H9 (cell line): ENCODE measurements at regions not wholly inside any gene's neighbourhood (a gene's known extent, or its start where the extent isn't known, plus 50 kb on each side); places are given as distances from the start of the nearest gene placed in this dataset.

ENCODE experiments used
- DNase-seq: peaks from one replicate; pipeline ENCODE4 v3.0.0-alpha.2; 2017
- H2AFZ ChIP-seq: one replicate; pipeline ENCODE4 v1.6.1; 2013; ENCODE audit warnings: mild to moderate bottlenecking, low read length, control low read depth, moderate library complexity
- H2AK5ac ChIP-seq: 2 replicates; pipeline ENCODE4 v1.6.1; 2013; ENCODE audit warnings: low read length, control low read depth, mixed read lengths; ENCODE audit not compliant: insufficient read length
- H2BK120ac ChIP-seq: one replicate; pipeline ENCODE4 v1.6.1; 2013; ENCODE audit warnings: low read depth, mild to moderate bottlenecking, low read length, control low read depth, inconsistent platforms; ENCODE audit not compliant: poor library complexity, severe bottlenecking
- H2BK12ac ChIP-seq: 2 replicates; pipeline ENCODE4 v1.6.1; 2013; ENCODE audit warnings: low read length, control low read depth, mixed read lengths, low read depth; ENCODE audit not compliant: insufficient read length
- H2BK15ac ChIP-seq: 2 replicates; pipeline ENCODE4 v1.6.1; 2013; ENCODE audit warnings: low read depth, low read length, control low read depth
- H2BK20ac ChIP-seq: one replicate; pipeline ENCODE4 v1.6.1; 2013; ENCODE audit warnings: low read depth, mild to moderate bottlenecking, low read length, control low read depth, inconsistent platforms; ENCODE audit not compliant: poor library complexity, severe bottlenecking
- H2BK5ac ChIP-seq: 2 replicates; pipeline ENCODE4 v1.6.1; 2013; ENCODE audit warnings: low read length, control low read depth, mixed read lengths; ENCODE audit not compliant: insufficient read length
- H3K14ac ChIP-seq: 2 replicates; pipeline ENCODE4 v1.6.1; 2013; ENCODE audit warnings: low read length, control low read depth; ENCODE audit not compliant: insufficient read depth
- H3K18ac ChIP-seq: 2 replicates; pipeline ENCODE4 v1.6.1; 2013; ENCODE audit warnings: low read depth, mild to moderate bottlenecking, mixed read lengths, low read length, control low read depth; ENCODE audit not compliant: insufficient read length
- H3K23ac ChIP-seq: 2 replicates; pipeline ENCODE4 v1.6.1; 2013; ENCODE audit warnings: low read length, control low read depth, mixed read lengths, low read depth; ENCODE audit not compliant: insufficient read length
- H3K23me2 ChIP-seq: 2 replicates; pipeline ENCODE4 v1.6.1; 2013; ENCODE audit warnings: low read depth, mild to moderate bottlenecking, mixed read lengths, low read length, control low read depth; ENCODE audit not compliant: insufficient read length, poor library complexity, severe bottlenecking
- H3K27ac ChIP-seq: 2 replicates; pipeline ENCODE4 v1.5.1; 2013; ENCODE audit warnings: low read length, control low read depth, mixed read lengths, low read depth; ENCODE audit not compliant: insufficient read length
- H3K27me3 ChIP-seq: 2 replicates; pipeline ENCODE4 v1.6.1; 2013; ENCODE audit warnings: low read length, control low read depth, inconsistent platforms; ENCODE audit not compliant: insufficient read depth
- H3K4ac ChIP-seq: 2 replicates; pipeline ENCODE4 v1.6.1; 2013; ENCODE audit warnings: low read depth, mild to moderate bottlenecking, control low read depth, inconsistent platforms, low read length, moderate library complexity
- H3K4me1 ChIP-seq: 2 replicates; pipeline ENCODE4 v1.6.1; 2013; ENCODE audit warnings: low read length, control low read depth, inconsistent platforms; ENCODE audit not compliant: insufficient read depth
- H3K4me2 ChIP-seq: 2 replicates; pipeline ENCODE4 v1.6.1; 2013; ENCODE audit warnings: low read length, control low read depth, mixed read lengths; ENCODE audit not compliant: insufficient read length, insufficient read depth
- H3K56ac ChIP-seq: 2 replicates; pipeline ENCODE4 v1.6.1; 2013; ENCODE audit warnings: low read depth, mild to moderate bottlenecking, mixed read lengths, low read length, control low read depth; ENCODE audit not compliant: insufficient read length
- H3K79me1 ChIP-seq: 2 replicates; pipeline ENCODE4 v1.6.1; 2013; ENCODE audit warnings: low read depth, mild to moderate bottlenecking, moderate library complexity, low read length, control low read depth, inconsistent platforms; ENCODE audit not compliant: insufficient read depth, poor library complexity, severe bottlenecking
- H3K79me2 ChIP-seq: 2 replicates; pipeline ENCODE4 v1.6.1; 2013; ENCODE audit warnings: low read length, control low read depth, inconsistent platforms; ENCODE audit not compliant: insufficient read depth
- H3K9ac ChIP-seq: 2 replicates; pipeline ENCODE4 v1.6.1; 2013; ENCODE audit warnings: low read length, control low read depth, mixed read lengths; ENCODE audit not compliant: insufficient read length; ENCODE audit errors: extremely low read depth
- H3K9me3 ChIP-seq: one replicate; pipeline ENCODE4 v1.6.1; 2013; ENCODE audit warnings: low read depth, low read length, inconsistent platforms; ENCODE audit not compliant: control insufficient read depth
- H3T11ph ChIP-seq: one replicate; pipeline ENCODE4 v1.6.1; 2013; ENCODE audit warnings: mild to moderate bottlenecking, low read length, control low read depth, inconsistent platforms
- H4K20me1 ChIP-seq: one replicate; pipeline ENCODE4 v1.6.1; 2013; ENCODE audit not compliant: control insufficient read depth, insufficient read length, insufficient read depth
- H4K5ac ChIP-seq: 2 replicates; pipeline ENCODE4 v1.6.1; 2013; ENCODE audit warnings: low read depth, mild to moderate bottlenecking, mixed read lengths, low read length, control low read depth; ENCODE audit not compliant: insufficient read length
- H4K8ac ChIP-seq: replicated peaks from 2 replicates; pipeline ENCODE4 v1.6.1; 2013; ENCODE audit warnings: low read length, control low read depth, mixed read lengths, low read depth; ENCODE audit not compliant: insufficient read length
- H4K91ac ChIP-seq: 2 replicates; pipeline ENCODE4 v1.6.1; 2013; ENCODE audit warnings: low read depth, mild to moderate bottlenecking, moderate library complexity, mixed read lengths, low read length, control low read depth; ENCODE audit not compliant: insufficient read length
- H3K27ac Mint-ChIP-seq, 3 experiments: 2 replicates in 2 of 3; 3 replicates in 1 of 3; pipeline ENCODE4 v1.8.0; 2020 to 2021; ENCODE audit warnings: mixed read lengths in 3 of 3, mild to moderate bottlenecking in 1 of 3, moderate library complexity in 1 of 3
- H3K27me3 Mint-ChIP-seq: 2 replicates; pipeline ENCODE4 v1.8.0; 2021; ENCODE audit warnings: low read depth, mild to moderate bottlenecking, moderate library complexity, mixed read lengths
- H3K36me3 Mint-ChIP-seq, 3 experiments: 2 replicates in 2 of 3; 3 replicates in 1 of 3; pipeline ENCODE4 v1.8.0; 2020 to 2021; ENCODE audit warnings: low read depth in 3 of 3, mixed read lengths in 3 of 3; ENCODE audit not compliant: insufficient read depth in 1 of 3
- H3K4me1 Mint-ChIP-seq, 2 experiments: 2 replicates each; pipeline ENCODE4 v1.8.0; 2020; ENCODE audit warnings: mixed read lengths in 2 of 2
- H3K4me3 Mint-ChIP-seq, 2 experiments: 2 replicates in 1 of 2; 3 replicates in 1 of 2; pipeline ENCODE4 v1.8.0; 2020 to 2021; ENCODE audit warnings: mild to moderate bottlenecking in 2 of 2, mixed read lengths in 2 of 2, moderate library complexity in 1 of 2
- H3K9me3 Mint-ChIP-seq, 2 experiments: 2 replicates in 1 of 2; 3 replicates in 1 of 2; pipeline ENCODE4 v1.8.0; 2020; ENCODE audit warnings: mild to moderate bottlenecking in 2 of 2, mixed read lengths in 2 of 2, moderate library complexity in 1 of 2
- CTCF ChIP-seq: fragments of 200-600 bp; sonication (generic); conservative IDR thresholded peaks from 3 replicates; pipeline ENCODE4 v1.8.0; 2021; ENCODE audit warnings: antibody characterized with exemption, mild to moderate bottlenecking
- WGBS: extraction: QIAGEN DNeasy Blood & Tissue Kit; methylation state at CpG from one replicate; pipeline ENCODE4 v1.1.7; 2013; ENCODE audit warnings: missing lambda C conversion rate, low lambda C conversion rate, mixed read lengths; ENCODE audit not compliant: insufficient read length; ENCODE audit errors: extremely low coverage; 5-methylcytosine and 5-hydroxymethylcytosine counted together

GRCh38 chr11:39668640-39669039 lies 1790.8 kb downstream of the LRRC4C start:
- peaks cover 10 to 12% of the 10 kb centered on the region in 2 experiments; a peak in 4 of 5 replicates for H3K9me3 Mint-ChIP-seq
- no peak overlapping the region for H4K8ac ChIP-seq
- no peak overlapping the region for H3K4me3 Mint-ChIP-seq
- H3K23ac ChIP-seq, result no peak overlapping the region
- no peaks in the 10 kb centered on the region for H3K79me2 ChIP-seq
- no peaks in the 10 kb centered on the region for H3K9me3 ChIP-seq
- H3K4me1 ChIP-seq, result no peaks in the 10 kb centered on the region
- H3K79me1 ChIP-seq, result no peaks in the 10 kb centered on the region
- peaks cover 0 to 4% of the 10 kb centered on the region in 2 experiments; a peak in 1 of 4 replicates for H3K4me1 Mint-ChIP-seq
- no peak overlapping the region for H3K4ac ChIP-seq
- H2BK15ac ChIP-seq, result no peak overlapping the region
- H2BK5ac ChIP-seq, result no peak overlapping the region
- H2BK20ac ChIP-seq, result no peak overlapping the region
- no peak for DNase-seq
- WGBS, result no CpG with 5 or more reads among the region's 4 CpGs
- H3K27me3 ChIP-seq, result no peaks in the 10 kb centered on the region
- no peaks in the 10 kb centered on the region for H4K20me1 ChIP-seq
- peaks cover 0 to 10% (median 6%) of the 10 kb centered on the region in 3 experiments; a peak in 6 of 7 replicates for H3K36me3 Mint-ChIP-seq
- no peak overlapping the region for H3T11ph ChIP-seq
- no peak overlapping the region for H4K91ac ChIP-seq
- H3K9ac ChIP-seq, result no peak overlapping the region
- no peak overlapping the region for H3K27ac ChIP-seq
- no peak overlapping the region for H2AFZ ChIP-seq
- no peak for TF ChIP-seq CTCF
- H3K4me2 ChIP-seq, result no peak overlapping the region
- no peak overlapping the region for H3K56ac ChIP-seq
- H4K5ac ChIP-seq, result no peak overlapping the region
- no peaks in the 10 kb centered on the region for H3K23me2 ChIP-seq
- H3K27me3 Mint-ChIP-seq, result no peaks in the 10 kb centered on the region
- no peak overlapping the region for H2BK120ac ChIP-seq
- H3K14ac ChIP-seq, result no peak overlapping the region
- no peak overlapping the region for H3K18ac ChIP-seq
- no peak overlapping the region for H2BK12ac ChIP-seq
- no peak overlapping the region for H2AK5ac ChIP-seq
- H3K27ac Mint-ChIP-seq, result no peak overlapping the region
